GM12878 (cell line): ENCODE measurements at regions not wholly inside any gene's neighbourhood (a gene's known extent, or its start where the extent isn't known, plus 50 kb on each side); places are given as distances from the start of the nearest gene placed in this dataset.

Experiments
- ATAC-seq: fragments of 200-7000 bp; cut with Tn5 transposase; 3 replicates; pipeline ENCODE4 v1.9.1; 2020; ENCODE audit warnings: mild to moderate bottlenecking, moderate library complexity
- BruUV-seq: library from RNA; stranded (reverse); fragments of 400-500 nt; replicated peaks from 2 replicates; lab custom pipeline; 2021; lab: Mats Ljungman, UMichigan
- CTCF ChIA-PET: fragments of 300-600 bp; sonication (Branson Sonifier 250); formaldehyde crosslinking; extraction: SDS; loops from one replicate; lab custom pipeline; 2021; ENCODE audit warnings: inconsistent platforms; lab: Yijun Ruan, JAX
- POLR2A ChIA-PET: fragments of 350-600 bp; formaldehyde crosslinking; extraction: SDS; loops from one replicate; lab custom pipeline; 2021; ENCODE audit warnings: inconsistent platforms; lab: Charles Lee
- RAD21 ChIA-PET: fragments of 300-600 bp; sonication (Branson Sonifier 250); formaldehyde crosslinking; loops from one replicate; lab custom pipeline; 2023; ENCODE audit warnings: antibody characterized with exemption; ENCODE audit not compliant: unreplicated experiment; lab: Charles Lee
- SMC1A ChIA-PET: fragments of 300-600 bp; sonication (Branson Sonifier 250); formaldehyde crosslinking; loops from one replicate; lab custom pipeline; 2023; ENCODE audit not compliant: unreplicated experiment, uncharacterized antibody; lab: Charles Lee
- DNase-seq: peaks from one replicate; pipeline ENCODE4 v3.0.0-alpha.2; 2011; ENCODE audit warnings: low read depth, low spot score
- FAIRE-seq: peaks from 3 replicates; lab custom pipeline; 2011; peaks lifted over from hg19 to GRCh38; lab: Jason Lieb, UNC
- H2AFZ ChIP-seq: 2 replicates; pipeline ENCODE4 v1.6.0; 2011; ENCODE audit warnings: low read depth, low read length, control low read depth; ENCODE audit not compliant: control insufficient read depth
- H3K27ac ChIP-seq: 2 replicates; pipeline ENCODE4 v1.5.1; 2011; ENCODE audit warnings: control low read depth; ENCODE audit not compliant: control insufficient read depth, insufficient read depth
- H3K27me3 ChIP-seq, 2 experiments: replicated peaks in 1 of 2; 2 replicates each; pipeline versions ENCODE4 v1.6.0 to v1.6.1; 2011; ENCODE audit warnings: low read length in 1 of 2; ENCODE audit not compliant: control insufficient read depth in 2 of 2, insufficient read depth in 2 of 2
- H3K36me3 ChIP-seq, 2 experiments: 2 replicates each; pipeline ENCODE4 v1.5.1; 2011; ENCODE audit warnings: low read length in 1 of 2; ENCODE audit not compliant: control insufficient read depth in 2 of 2, insufficient read depth in 2 of 2
- H3K4me1 ChIP-seq: 2 replicates; pipeline ENCODE4 v1.6.1; 2011; ENCODE audit warnings: mild to moderate bottlenecking, low read length, moderate library complexity, mixed read lengths; ENCODE audit not compliant: control insufficient read depth, insufficient read depth
- H3K4me2 ChIP-seq: 2 replicates; pipeline ENCODE4 v1.6.0; 2011; ENCODE audit warnings: control low read depth; ENCODE audit not compliant: control insufficient read depth, insufficient read depth
- H3K4me3 ChIP-seq: fragments of 200-600 bp; sonication (generic); 2 replicates; pipeline ENCODE4 v1.5.1; 2016
- H3K79me2 ChIP-seq: 2 replicates; pipeline ENCODE4 v1.6.0; 2011; ENCODE audit warnings: low read length; ENCODE audit not compliant: control insufficient read depth, insufficient read depth
- H3K9ac ChIP-seq: 2 replicates; pipeline ENCODE4 v1.8.0; 2011; ENCODE audit warnings: low read length, control low read depth, mixed read lengths; ENCODE audit not compliant: control insufficient read depth, insufficient read depth
- H3K9me3 ChIP-seq: replicated peaks from 3 replicates; pipeline ENCODE4 v1.5.1; 2011; ENCODE audit warnings: mild to moderate bottlenecking, low read length; ENCODE audit not compliant: control insufficient read depth, insufficient read depth
- H4K20me1 ChIP-seq: 2 replicates; pipeline ENCODE4 v1.6.0; 2011; ENCODE audit not compliant: control insufficient read depth, insufficient read depth
- ASH2L ChIP-seq: fragments of 300-600, 200-600 bp; sonication (generic); IDR thresholded peaks from 2 replicates; pipeline ENCODE4 v1.6.1; 2017; ENCODE audit warnings: low read depth, mild to moderate bottlenecking, borderline replicate concordance
- BACH1 ChIP-seq: fragments of 450-650 bp; IDR thresholded peaks from 2 replicates; pipeline ENCODE4 v1.6.1; 2017; ENCODE audit warnings: mild to moderate bottlenecking, borderline replicate concordance
- NFXL1 ChIP-seq: fragments of 450-650 bp; IDR thresholded peaks from 2 replicates; pipeline ENCODE4 v1.6.1; 2017; ENCODE audit warnings: antibody characterized with exemption, mild to moderate bottlenecking, borderline replicate concordance
- RB1 ChIP-seq: fragments of 450-650 bp; formaldehyde crosslinking; IDR thresholded peaks from 2 replicates; pipeline ENCODE4 v1.6.1; 2017; ENCODE audit warnings: mild to moderate bottlenecking, borderline replicate concordance
- ZBED1 ChIP-seq: IDR thresholded peaks from 2 replicates; pipeline ENCODE4 v1.6.1; 2016; ENCODE audit warnings: borderline replicate concordance
- ZNF622 ChIP-seq: fragments of 450-650 bp; IDR thresholded peaks from 2 replicates; pipeline ENCODE4 v1.6.1; 2017; ENCODE audit warnings: mild to moderate bottlenecking, inconsistent platforms
- WGBS: methylation state at CpG from one replicate; pipeline ENCODE4 v1.1.6; 2016; ENCODE audit warnings: low lambda C conversion rate; ENCODE audit not compliant: insufficient replicate concordance, insufficient coverage; ENCODE audit errors: missing lambda C conversion rate; 5-methylcytosine and 5-hydroxymethylcytosine counted together
- in situ Hi-C: fragments of 300-500 bp; cut with MboI; formaldehyde crosslinking; loops from 9 replicates; pipeline ENCODE4 v1.14.3; 2018; ENCODE audit warnings: mixed read lengths
- intact Hi-C: fragments of 100-400 bp; cut with micrococcal nuclease; formaldehyde crosslinking; loops from one replicate; pipeline ENCODE4 v1.14.2; 2022; ENCODE audit not compliant: unreplicated experiment
- TF ChIP-seq, protein P1 (sequence below): fragments of 450-650 bp; IDR thresholded peaks from 2 replicates; pipeline ENCODE4 v1.6.1; 2018; ENCODE audit warnings: borderline replicate concordance, mild to moderate bottlenecking; ENCODE audit not compliant: partially characterized antibody
- TF ChIP-seq, protein P2 (sequence below): fragments of 450-650 bp; conservative IDR thresholded peaks from 2 replicates; pipeline ENCODE4 v1.6.1; 2017; ENCODE audit warnings: mild to moderate bottlenecking, moderate library complexity
- TF ChIP-seq, protein P3 (sequence below): fragments of 450-650 bp; IDR thresholded peaks from 2 replicates; pipeline ENCODE4 v1.6.1; 2014; ENCODE audit warnings: mild to moderate bottlenecking
- TF ChIP-seq, protein P4 (sequence below): IDR thresholded peaks from 2 replicates; pipeline ENCODE4 v1.6.1; 2012; ENCODE audit warnings: low read depth, low read length, improper control_type of control experiment

DNA sequence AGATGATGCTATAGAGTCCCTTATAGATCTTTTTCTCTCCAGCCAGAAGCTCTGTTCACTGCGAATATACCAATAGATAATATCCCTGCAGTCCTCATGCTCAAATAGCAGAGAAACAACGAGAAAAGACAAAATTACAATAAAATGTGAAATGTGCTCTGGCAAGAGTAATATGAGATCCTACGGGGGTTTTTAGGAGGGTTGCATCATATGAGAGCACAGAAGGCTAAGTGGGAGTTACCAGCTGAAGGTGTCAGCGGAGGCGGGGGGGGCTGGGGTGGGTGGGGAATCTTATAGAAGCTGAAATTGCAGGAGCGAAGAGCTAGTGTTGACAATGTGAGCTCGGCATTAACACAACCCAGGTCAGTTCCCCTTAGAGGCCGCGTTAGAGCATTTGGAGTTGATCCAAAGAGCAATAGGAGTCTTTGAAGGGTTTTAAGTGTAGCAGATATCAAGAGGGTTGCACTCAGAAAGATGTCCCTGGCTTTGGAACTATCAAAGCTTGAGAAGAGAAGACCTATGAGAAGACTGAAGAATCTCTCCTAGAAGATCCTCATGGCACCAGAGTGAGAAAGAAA is 109.7 kb downstream of the BASP1 start:
- WGBS = 57% methylated on average over 9 of the region's 9 CpGs
- in situ Hi-C loops = no loop called here

DNA sequence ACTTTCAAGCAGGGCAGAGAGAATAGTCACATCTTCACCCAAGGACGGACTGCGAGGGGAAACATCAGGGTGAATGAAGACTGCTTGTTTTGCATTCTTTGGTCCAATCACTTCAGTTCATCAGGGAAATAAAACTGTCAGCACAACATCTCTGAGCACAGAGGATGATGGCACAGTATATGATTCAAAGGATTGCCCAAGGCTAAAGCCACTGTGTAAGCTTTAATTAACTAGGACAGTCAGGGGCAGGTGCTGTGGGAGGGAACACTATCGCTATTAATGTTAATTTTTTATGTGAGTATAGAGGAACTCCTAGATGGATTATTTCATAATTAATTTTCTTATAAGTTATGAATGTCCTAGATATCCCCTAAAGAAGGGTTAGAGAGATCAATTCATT is 112.1 kb downstream of the BASP1 start:
- Histone ChIP-seq H4K20me1 (no peaks in the 10 kb centered on the region), H3K36me3 (no peaks in the 10 kb centered on the region), H3K4me2 (no peak overlapping the region), H3K9ac (no peak overlapping the region), H2AFZ (no peak overlapping the region), H3K27me3 (no peaks in the 10 kb centered on the region), H3K4me3 (no peak overlapping the region), H3K79me2 (no peaks in the 10 kb centered on the region), H3K27ac (no peak overlapping the region), H3K9me3 (no peaks in the 10 kb centered on the region; the same call in 1 of the 3 replicates), H3K4me1 (no peaks in the 10 kb centered on the region)
- CTCF ChIA-PET = no interaction called here
- SMC1A ChIA-PET = no interaction called here
- ATAC-seq = no peak
- in situ Hi-C loops (no loop called here), intact Hi-C loops (no loop called here)
- DNase-seq = no peak
- 93% methylated on average over 3 of the region's 3 CpGs for WGBS
- BruUV-seq = no TSS peak
- RAD21 ChIA-PET = no interaction called here
- no peak for FAIRE-seq
- POLR2A ChIA-PET = no interaction called here
- TF ChIP-seq, protein P1, sequence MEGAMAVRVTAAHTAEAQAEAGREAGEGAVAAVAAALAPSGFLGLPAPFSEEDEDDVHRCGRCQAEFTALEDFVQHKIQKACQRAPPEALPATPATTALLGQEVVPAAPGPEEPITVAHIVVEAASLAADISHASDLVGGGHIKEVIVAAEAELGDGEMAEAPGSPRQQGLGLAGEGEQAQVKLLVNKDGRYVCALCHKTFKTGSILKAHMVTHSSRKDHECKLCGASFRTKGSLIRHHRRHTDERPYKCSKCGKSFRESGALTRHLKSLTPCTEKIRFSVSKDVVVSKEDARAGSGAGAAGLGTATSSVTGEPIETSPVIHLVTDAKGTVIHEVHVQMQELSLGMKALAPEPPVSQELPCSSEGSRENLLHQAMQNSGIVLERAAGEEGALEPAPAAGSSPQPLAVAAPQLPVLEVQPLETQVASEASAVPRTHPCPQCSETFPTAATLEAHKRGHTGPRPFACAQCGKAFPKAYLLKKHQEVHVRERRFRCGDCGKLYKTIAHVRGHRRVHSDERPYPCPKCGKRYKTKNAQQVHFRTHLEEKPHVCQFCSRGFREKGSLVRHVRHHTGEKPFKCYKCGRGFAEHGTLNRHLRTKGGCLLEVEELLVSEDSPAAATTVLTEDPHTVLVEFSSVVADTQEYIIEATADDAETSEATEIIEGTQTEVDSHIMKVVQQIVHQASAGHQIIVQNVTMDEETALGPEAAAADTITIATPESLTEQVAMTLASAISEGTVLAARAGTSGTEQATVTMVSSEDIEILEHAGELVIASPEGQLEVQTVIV = no peak
- TF ChIP-seq RB1 (no peak), ZNF622 (no peak), ZBED1 (no peak), BACH1 (no peak), NFXL1 (no peak)
- TF ChIP-seq, protein P2, sequence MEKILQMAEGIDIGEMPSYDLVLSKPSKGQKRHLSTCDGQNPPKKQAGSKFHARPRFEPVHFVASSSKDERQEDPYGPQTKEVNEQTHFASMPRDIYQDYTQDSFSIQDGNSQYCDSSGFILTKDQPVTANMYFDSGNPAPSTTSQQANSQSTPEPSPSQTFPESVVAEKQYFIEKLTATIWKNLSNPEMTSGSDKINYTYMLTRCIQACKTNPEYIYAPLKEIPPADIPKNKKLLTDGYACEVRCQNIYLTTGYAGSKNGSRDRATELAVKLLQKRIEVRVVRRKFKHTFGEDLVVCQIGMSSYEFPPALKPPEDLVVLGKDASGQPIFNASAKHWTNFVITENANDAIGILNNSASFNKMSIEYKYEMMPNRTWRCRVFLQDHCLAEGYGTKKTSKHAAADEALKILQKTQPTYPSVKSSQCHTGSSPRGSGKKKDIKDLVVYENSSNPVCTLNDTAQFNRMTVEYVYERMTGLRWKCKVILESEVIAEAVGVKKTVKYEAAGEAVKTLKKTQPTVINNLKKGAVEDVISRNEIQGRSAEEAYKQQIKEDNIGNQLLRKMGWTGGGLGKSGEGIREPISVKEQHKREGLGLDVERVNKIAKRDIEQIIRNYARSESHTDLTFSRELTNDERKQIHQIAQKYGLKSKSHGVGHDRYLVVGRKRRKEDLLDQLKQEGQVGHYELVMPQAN = no peak
- TF ChIP-seq, protein P3, sequence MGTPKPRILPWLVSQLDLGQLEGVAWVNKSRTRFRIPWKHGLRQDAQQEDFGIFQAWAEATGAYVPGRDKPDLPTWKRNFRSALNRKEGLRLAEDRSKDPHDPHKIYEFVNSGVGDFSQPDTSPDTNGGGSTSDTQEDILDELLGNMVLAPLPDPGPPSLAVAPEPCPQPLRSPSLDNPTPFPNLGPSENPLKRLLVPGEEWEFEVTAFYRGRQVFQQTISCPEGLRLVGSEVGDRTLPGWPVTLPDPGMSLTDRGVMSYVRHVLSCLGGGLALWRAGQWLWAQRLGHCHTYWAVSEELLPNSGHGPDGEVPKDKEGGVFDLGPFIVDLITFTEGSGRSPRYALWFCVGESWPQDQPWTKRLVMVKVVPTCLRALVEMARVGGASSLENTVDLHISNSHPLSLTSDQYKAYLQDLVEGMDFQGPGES = no peak

More for the DNA sequence above, 109.7 kb downstream of the BASP1 start:
- no peaks in the 10 kb centered on the region for H3K36me3 ChIP-seq
- no peak overlapping the region for H3K4me3 ChIP-seq
- no peak for ATAC-seq
- intact Hi-C loops = no loop called here
- no TSS peak for BruUV-seq
- H3K9me3 ChIP-seq = no peaks in the 10 kb centered on the region; the same call in 2 of the 3 replicates
- H3K79me2 ChIP-seq = no peaks in the 10 kb centered on the region
- RAD21 ChIA-PET = no interaction called here
- no peak overlapping the region for H3K9ac ChIP-seq
- H3K27me3 ChIP-seq = no peaks in the 10 kb centered on the region
- no peaks in the 10 kb centered on the region for H4K20me1 ChIP-seq
- TF ChIP-seq, protein P4, sequence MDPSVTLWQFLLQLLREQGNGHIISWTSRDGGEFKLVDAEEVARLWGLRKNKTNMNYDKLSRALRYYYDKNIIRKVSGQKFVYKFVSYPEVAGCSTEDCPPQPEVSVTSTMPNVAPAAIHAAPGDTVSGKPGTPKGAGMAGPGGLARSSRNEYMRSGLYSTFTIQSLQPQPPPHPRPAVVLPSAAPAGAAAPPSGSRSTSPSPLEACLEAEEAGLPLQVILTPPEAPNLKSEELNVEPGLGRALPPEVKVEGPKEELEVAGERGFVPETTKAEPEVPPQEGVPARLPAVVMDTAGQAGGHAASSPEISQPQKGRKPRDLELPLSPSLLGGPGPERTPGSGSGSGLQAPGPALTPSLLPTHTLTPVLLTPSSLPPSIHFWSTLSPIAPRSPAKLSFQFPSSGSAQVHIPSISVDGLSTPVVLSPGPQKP = no peak
- no peak for TF ChIP-seq ASH2L
- TF ChIP-seq, all 136 proteins: peak for 0
- no peak overlapping the region for H2AFZ ChIP-seq
- CTCF ChIA-PET = interaction anchor here (1.4 kb wide), 1 partner anchor 175 kb away, joined by 3 read pairs; no protein-coding TSS in a partner anchor
- H3K4me2 ChIP-seq = no peak overlapping the region
- H3K27ac ChIP-seq = no peak overlapping the region
- no peak for FAIRE-seq
- POLR2A ChIA-PET = no interaction called here
- DNase-seq = no peak
- SMC1A ChIA-PET = no interaction called here
- no peaks in the 10 kb centered on the region for H3K4me1 ChIP-seq
